HL-60 (cell line): ENCODE measurements at regions not wholly inside any gene's neighbourhood (a gene's known extent, or its start where the extent isn't known, plus 50 kb on each side); places are given as distances from the start of the nearest gene placed in this dataset.

Experiments
- GABPA ChIP-seq: IDR thresholded peaks from 2 replicates; pipeline ENCODE4 v1.6.1; 2012; ENCODE audit warnings: low read depth
- POLR2AphosphoS5 ChIP-seq: IDR thresholded peaks from 2 replicates; pipeline ENCODE4 v1.6.1; 2012; ENCODE audit warnings: low read depth
- SPI1 ChIP-seq: IDR thresholded peaks from 2 replicates; pipeline ENCODE4 v1.6.1; 2012; ENCODE audit warnings: low read depth, mild to moderate bottlenecking, borderline replicate concordance
- TF ChIP-seq, protein P1 (sequence below): IDR thresholded peaks from one replicate; pipeline ENCODE4 v1.5.1; 2011; ENCODE audit warnings: low read length, control low read depth, inconsistent platforms; ENCODE audit not compliant: insufficient read depth
- TF ChIP-seq, protein P2 (sequence below): IDR thresholded peaks from 2 replicates; pipeline ENCODE4 v1.6.1; 2012; ENCODE audit warnings: low read depth; ENCODE audit not compliant: insufficient replicate concordance

DNA sequence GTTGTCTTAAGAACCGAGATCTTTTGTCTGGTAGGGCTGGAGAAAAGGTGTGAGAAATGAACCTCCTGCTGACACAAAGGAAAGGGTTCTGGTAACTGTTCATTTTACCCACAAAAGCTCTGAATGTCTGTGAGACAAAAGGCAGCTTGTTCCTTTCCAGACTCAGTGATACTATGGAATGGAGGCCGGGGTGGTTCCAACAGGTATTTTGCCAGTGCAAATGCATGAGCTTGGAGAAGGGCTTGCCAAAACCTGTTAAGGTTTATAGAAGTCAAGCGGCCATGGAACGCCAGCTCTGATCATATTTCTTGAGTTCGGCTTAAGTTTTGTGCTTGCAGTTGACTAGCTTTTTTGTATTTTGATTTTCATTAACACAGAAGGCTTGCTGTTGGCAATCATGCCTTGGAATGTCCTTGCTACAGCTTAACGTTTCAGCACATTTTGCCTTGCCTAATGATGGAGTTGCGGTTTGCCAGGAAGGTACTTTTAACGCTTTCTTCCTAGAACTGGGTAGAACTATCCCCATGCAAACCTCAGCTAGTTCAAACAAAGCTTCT lies 328.6 kb downstream of the PIK3R1 start:
- TF ChIP-seq, protein P1, sequence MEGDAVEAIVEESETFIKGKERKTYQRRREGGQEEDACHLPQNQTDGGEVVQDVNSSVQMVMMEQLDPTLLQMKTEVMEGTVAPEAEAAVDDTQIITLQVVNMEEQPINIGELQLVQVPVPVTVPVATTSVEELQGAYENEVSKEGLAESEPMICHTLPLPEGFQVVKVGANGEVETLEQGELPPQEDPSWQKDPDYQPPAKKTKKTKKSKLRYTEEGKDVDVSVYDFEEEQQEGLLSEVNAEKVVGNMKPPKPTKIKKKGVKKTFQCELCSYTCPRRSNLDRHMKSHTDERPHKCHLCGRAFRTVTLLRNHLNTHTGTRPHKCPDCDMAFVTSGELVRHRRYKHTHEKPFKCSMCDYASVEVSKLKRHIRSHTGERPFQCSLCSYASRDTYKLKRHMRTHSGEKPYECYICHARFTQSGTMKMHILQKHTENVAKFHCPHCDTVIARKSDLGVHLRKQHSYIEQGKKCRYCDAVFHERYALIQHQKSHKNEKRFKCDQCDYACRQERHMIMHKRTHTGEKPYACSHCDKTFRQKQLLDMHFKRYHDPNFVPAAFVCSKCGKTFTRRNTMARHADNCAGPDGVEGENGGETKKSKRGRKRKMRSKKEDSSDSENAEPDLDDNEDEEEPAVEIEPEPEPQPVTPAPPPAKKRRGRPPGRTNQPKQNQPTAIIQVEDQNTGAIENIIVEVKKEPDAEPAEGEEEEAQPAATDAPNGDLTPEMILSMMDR = no peak
- no peak for TF ChIP-seq POLR2AphosphoS5
- TF ChIP-seq, protein P2, sequence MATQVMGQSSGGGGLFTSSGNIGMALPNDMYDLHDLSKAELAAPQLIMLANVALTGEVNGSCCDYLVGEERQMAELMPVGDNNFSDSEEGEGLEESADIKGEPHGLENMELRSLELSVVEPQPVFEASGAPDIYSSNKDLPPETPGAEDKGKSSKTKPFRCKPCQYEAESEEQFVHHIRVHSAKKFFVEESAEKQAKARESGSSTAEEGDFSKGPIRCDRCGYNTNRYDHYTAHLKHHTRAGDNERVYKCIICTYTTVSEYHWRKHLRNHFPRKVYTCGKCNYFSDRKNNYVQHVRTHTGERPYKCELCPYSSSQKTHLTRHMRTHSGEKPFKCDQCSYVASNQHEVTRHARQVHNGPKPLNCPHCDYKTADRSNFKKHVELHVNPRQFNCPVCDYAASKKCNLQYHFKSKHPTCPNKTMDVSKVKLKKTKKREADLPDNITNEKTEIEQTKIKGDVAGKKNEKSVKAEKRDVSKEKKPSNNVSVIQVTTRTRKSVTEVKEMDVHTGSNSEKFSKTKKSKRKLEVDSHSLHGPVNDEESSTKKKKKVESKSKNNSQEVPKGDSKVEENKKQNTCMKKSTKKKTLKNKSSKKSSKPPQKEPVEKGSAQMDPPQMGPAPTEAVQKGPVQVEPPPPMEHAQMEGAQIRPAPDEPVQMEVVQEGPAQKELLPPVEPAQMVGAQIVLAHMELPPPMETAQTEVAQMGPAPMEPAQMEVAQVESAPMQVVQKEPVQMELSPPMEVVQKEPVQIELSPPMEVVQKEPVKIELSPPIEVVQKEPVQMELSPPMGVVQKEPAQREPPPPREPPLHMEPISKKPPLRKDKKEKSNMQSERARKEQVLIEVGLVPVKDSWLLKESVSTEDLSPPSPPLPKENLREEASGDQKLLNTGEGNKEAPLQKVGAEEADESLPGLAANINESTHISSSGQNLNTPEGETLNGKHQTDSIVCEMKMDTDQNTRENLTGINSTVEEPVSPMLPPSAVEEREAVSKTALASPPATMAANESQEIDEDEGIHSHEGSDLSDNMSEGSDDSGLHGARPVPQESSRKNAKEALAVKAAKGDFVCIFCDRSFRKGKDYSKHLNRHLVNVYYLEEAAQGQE = no peak
- TF ChIP-seq GABPA = no peak
- no peak for TF ChIP-seq SPI1
